ENCODE measurements at regions not wholly inside any gene's neighbourhood (a gene's known extent, or its start where the extent isn't known, plus 50 kb on each side); places are given as distances from the start of the nearest gene placed in this dataset.

DNA sequence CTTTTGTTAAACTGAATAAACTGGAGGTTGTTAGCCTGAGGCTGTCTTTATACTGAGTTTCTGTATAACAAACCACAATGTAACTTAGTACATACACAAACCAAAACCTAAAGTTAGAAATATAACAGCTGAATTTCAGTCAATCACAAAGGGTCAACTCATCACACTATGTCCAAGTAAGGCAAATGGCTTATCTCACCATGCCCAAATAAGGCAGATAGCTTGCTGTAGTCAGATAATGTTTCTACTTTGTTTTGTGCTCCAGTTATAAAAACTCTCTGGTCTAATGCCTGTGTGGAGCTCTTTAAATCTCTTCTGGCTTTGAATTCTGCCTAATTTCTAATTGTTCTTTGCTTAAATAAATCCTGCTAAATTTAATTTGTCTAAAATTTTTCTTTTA, 1323.4 kb upstream of the ATXN8OS start:
- DNase-seq (ENCODE audit: insufficient read length, low spot score) (no peak), FAIRE-seq (no peak)
- TF ChIP-seq PAX5 (IDR thresholded peaks at IDR 0.05; ENCODE audit: insufficient read depth, low read length, severe bottlenecking) (no peak), TAF1 (IDR thresholded peaks at IDR 0.05; ENCODE audit: low read depth, low read length) (no peak), POLR2AphosphoS5 (IDR thresholded peaks at IDR 0.05; ENCODE audit: low read depth, low read length) (no peak), POLR2A (IDR thresholded peaks at IDR 0.05; ENCODE audit: low read depth, low read length) (no peak), SPI1 (IDR thresholded peaks at IDR 0.05; ENCODE audit: low read depth, low read length) (no peak), POU2F2 (IDR thresholded peaks at IDR 0.05; ENCODE audit: low read depth, low read length) (no peak)

DNA sequence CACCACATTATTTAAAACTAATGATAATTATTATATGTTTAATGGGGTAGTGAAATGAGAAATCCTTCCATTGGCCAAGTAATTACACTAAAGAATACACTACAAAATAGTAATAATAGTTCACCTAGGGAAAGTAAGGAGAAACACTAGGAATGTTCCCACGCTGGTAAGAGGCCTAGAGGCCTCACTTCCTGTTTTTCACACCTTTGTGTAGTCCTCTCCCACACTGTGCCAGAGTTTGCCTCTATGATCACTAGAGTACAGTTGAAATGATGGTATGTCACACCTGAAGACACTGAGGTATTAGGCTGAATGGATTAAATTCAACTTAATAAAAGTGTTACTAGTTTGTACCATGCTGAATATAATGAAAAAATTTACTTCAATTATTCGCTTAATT, 1348.0 kb upstream of the ATXN8OS start:
- no peak for DNase-seq (ENCODE audit: insufficient read length, low spot score)
- FAIRE-seq = no peak

DNA sequence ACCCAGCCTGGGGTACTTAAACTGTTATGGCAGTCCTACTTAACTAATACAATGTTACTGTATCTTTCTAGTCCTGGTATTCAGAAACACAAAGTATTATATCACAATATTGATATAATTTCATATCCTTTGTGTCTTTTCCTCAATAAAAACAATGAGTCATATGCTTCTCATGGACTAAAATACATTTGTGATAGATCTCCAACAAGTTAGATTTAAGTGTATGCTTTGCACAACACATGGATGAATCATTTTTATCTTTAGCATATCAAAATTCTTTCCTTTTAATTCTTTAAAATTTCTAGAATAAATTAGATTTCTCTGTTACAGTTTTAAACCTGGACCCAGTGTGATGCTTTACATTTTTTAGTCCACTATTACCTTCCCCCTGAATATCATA, 1357.8 kb upstream of the ATXN8OS start:
- DNase-seq (ENCODE audit: insufficient read length, low spot score) (no peak), FAIRE-seq (no peak)
- TF ChIP-seq POLR2AphosphoS5 (IDR thresholded peaks at IDR 0.05; ENCODE audit: low read depth, low read length) (no peak), PAX5 (IDR thresholded peaks at IDR 0.05; ENCODE audit: insufficient read depth, low read length, severe bottlenecking) (no peak), SPI1 (IDR thresholded peaks at IDR 0.05; ENCODE audit: low read depth, low read length) (no peak), POU2F2 (IDR thresholded peaks at IDR 0.05; ENCODE audit: low read depth, low read length) (no peak), POLR2A (IDR thresholded peaks at IDR 0.05; ENCODE audit: low read depth, low read length) (no peak), TAF1 (IDR thresholded peaks at IDR 0.05; ENCODE audit: low read depth, low read length) (no peak)

More for the DNA sequence above, 1348.0 kb upstream of the ATXN8OS start:
- TF ChIP-seq POU2F2 (IDR thresholded peaks at IDR 0.05; ENCODE audit: low read depth, low read length) (no peak), SPI1 (IDR thresholded peaks at IDR 0.05; ENCODE audit: low read depth, low read length) (peak; percentile 79)

DNA sequence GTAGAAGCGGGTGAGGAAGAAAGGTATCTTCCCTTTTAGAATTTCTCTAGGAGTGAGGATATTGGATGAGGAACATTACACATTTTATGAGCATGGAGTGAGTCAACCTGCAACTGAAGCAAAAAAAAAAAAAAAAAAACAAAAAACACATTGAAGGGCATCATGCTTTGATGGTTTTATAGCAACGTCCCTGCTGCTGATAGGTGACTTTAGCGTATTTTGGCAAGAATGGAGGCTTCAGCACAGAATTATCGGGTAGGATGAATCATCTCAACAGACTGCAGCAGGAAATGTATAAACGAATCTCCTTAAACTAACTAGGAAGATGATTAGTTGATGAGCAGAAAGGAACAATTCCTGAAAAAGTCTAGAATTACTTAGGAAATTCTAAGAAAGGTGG, 1359.6 kb upstream of the ATXN8OS start:
- no peak for FAIRE-seq
- TF ChIP-seq TAF1 (IDR thresholded peaks at IDR 0.05; ENCODE audit: low read depth, low read length) (no peak), POU2F2 (IDR thresholded peaks at IDR 0.05; ENCODE audit: low read depth, low read length) (no peak), SPI1 (IDR thresholded peaks at IDR 0.05; ENCODE audit: low read depth, low read length) (no peak), PAX5 (IDR thresholded peaks at IDR 0.05; ENCODE audit: insufficient read depth, low read length, severe bottlenecking) (no peak), POLR2AphosphoS5 (IDR thresholded peaks at IDR 0.05; ENCODE audit: low read depth, low read length) (no peak), POLR2A (IDR thresholded peaks at IDR 0.05; ENCODE audit: low read depth, low read length) (no peak)
- DNase-seq (ENCODE audit: insufficient read length, low spot score) = no peak

DNA sequence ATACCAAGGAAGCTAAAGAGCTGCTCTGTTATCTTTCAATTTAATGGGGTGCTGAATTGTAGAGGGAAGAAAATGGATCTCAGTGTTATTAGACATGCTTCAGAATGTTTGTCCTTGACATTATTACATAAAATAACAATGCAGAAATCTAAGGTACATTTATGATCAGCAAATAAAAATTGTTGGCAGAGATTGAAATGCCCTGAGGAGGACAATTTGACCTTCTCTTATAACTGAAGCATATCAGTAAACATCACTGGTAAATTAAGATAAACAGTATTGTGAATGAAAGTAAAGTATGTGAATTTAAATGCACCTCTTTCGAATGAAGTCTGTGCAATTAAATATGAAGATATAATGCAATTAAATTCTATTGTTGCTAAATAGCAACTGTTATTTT, 1362.1 kb upstream of the ATXN8OS start:
- FAIRE-seq (no peak), DNase-seq (ENCODE audit: insufficient read length, low spot score) (no peak)
- no peak for TF ChIP-seq PAX5 (IDR thresholded peaks at IDR 0.05; ENCODE audit: insufficient read depth, low read length, severe bottlenecking)
- no peak for TF ChIP-seq POU2F2 (IDR thresholded peaks at IDR 0.05; ENCODE audit: low read depth, low read length)
- TF ChIP-seq POLR2A (IDR thresholded peaks at IDR 0.05; ENCODE audit: low read depth, low read length) = no peak
- TF ChIP-seq TAF1 (IDR thresholded peaks at IDR 0.05; ENCODE audit: low read depth, low read length) = no peak
- TF ChIP-seq POLR2AphosphoS5 (IDR thresholded peaks at IDR 0.05; ENCODE audit: low read depth, low read length) = no peak
- no peak for TF ChIP-seq SPI1 (IDR thresholded peaks at IDR 0.05; ENCODE audit: low read depth, low read length)

DNA sequence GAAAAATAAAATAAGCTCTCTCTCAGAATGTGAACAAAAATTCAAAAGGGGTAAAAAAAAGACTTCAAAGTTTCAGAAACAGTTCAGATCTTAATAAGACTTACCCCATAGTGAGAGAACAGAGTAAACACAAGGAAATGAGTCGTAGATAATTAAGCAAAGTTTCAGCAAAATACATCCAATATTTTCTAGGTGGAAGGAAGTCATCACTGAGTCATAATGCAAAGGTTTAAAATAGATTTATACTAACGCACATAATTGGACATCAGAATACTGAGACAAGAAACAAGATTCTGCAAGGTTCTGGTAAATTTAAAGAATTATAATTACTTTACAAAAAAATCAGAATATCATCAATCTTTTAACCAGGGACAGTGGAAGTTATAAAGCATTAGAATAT, 1370.7 kb upstream of the ATXN8OS start:
- FAIRE-seq (no peak), DNase-seq (ENCODE audit: insufficient read length, low spot score) (no peak)
- TF ChIP-seq POLR2A (IDR thresholded peaks at IDR 0.05; ENCODE audit: low read depth, low read length) (no peak), TAF1 (IDR thresholded peaks at IDR 0.05; ENCODE audit: low read depth, low read length) (no peak), POU2F2 (IDR thresholded peaks at IDR 0.05; ENCODE audit: low read depth, low read length) (no peak), POLR2AphosphoS5 (IDR thresholded peaks at IDR 0.05; ENCODE audit: low read depth, low read length) (no peak), PAX5 (IDR thresholded peaks at IDR 0.05; ENCODE audit: insufficient read depth, low read length, severe bottlenecking) (no peak), SPI1 (IDR thresholded peaks at IDR 0.05; ENCODE audit: low read depth, low read length) (no peak)

DNA sequence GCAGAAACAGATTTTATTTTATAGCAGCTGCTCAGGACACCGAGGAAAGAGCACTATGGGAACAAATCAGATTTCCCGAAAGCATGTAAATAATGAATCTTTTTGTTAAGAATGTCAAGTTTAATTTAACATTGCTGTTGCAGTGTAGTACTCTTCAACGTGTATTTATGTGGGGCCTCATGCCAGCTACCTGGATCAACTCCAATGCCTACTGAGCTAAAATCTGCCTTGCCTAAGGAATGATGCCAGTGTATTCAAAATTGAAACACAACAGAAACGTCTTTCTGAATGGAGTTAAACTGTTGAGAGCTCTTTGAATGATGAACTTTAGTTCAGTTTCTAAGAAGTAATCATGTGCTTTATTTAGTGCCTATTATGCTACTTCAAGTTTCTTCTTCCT, 1379.8 kb upstream of the ATXN8OS start:
- no peak for DNase-seq (ENCODE audit: insufficient read length, low spot score)
- FAIRE-seq = no peak
- TF ChIP-seq PAX5 (IDR thresholded peaks at IDR 0.05; ENCODE audit: insufficient read depth, low read length, severe bottlenecking) = no peak
- TF ChIP-seq POLR2A (IDR thresholded peaks at IDR 0.05; ENCODE audit: low read depth, low read length) = no peak
- TF ChIP-seq POLR2AphosphoS5 (IDR thresholded peaks at IDR 0.05; ENCODE audit: low read depth, low read length) = no peak

DNA sequence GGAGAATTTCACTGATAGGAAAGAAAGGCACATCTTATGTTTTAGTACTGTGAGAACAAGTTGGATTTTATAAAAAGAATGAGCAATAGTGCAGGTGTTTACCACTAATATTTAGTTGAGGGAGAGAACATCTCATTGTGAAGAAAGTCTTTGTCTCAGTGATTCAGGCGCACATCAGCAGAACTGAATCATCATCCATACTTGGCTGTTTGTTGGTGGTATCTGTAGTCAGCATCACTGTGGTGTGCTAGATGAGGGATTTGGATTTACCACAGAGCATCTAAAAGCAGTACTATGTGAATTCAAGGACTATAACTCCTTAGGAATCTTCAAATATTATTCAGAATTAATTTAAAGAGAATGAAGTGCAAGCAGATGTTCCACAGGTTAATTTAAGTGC, 1380.5 kb upstream of the ATXN8OS start:
- no peak for FAIRE-seq
- TF ChIP-seq TAF1 (IDR thresholded peaks at IDR 0.05; ENCODE audit: low read depth, low read length) = no peak
- TF ChIP-seq POU2F2 (IDR thresholded peaks at IDR 0.05; ENCODE audit: low read depth, low read length) = no peak
- no peak for TF ChIP-seq POLR2AphosphoS5 (IDR thresholded peaks at IDR 0.05; ENCODE audit: low read depth, low read length)
- TF ChIP-seq SPI1 (IDR thresholded peaks at IDR 0.05; ENCODE audit: low read depth, low read length) = no peak
- TF ChIP-seq PAX5 (IDR thresholded peaks at IDR 0.05; ENCODE audit: insufficient read depth, low read length, severe bottlenecking) = no peak
- no peak for TF ChIP-seq POLR2A (IDR thresholded peaks at IDR 0.05; ENCODE audit: low read depth, low read length)
- DNase-seq (ENCODE audit: insufficient read length, low spot score) = no peak

DNA sequence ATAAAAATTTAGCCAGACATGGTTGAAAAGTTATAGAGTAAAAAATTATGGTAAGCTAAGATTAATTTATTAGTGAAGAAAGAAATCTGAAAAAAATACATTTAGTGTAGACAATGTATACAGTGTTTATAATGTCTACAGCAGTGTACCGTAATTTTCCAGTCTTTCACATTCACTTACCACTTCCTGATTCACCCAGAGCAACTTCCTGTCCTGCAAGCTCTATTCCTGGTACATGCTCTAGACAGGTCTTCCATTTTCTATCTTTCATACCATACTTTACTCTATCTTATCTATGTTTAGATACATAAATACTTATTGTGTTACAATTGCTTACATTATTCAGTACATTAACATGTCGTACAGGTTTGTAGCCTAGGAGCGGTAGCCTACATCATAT, 1387.8 kb upstream of the ATXN8OS start:
- DNase-seq (ENCODE audit: insufficient read length, low spot score) = no peak
- FAIRE-seq = no peak
- TF ChIP-seq TAF1 (IDR thresholded peaks at IDR 0.05; ENCODE audit: low read depth, low read length) (no peak), POLR2A (IDR thresholded peaks at IDR 0.05; ENCODE audit: low read depth, low read length) (no peak), POU2F2 (IDR thresholded peaks at IDR 0.05; ENCODE audit: low read depth, low read length) (no peak), PAX5 (IDR thresholded peaks at IDR 0.05; ENCODE audit: insufficient read depth, low read length, severe bottlenecking) (no peak), POLR2AphosphoS5 (IDR thresholded peaks at IDR 0.05; ENCODE audit: low read depth, low read length) (no peak), SPI1 (IDR thresholded peaks at IDR 0.05; ENCODE audit: low read depth, low read length) (no peak)

DNA sequence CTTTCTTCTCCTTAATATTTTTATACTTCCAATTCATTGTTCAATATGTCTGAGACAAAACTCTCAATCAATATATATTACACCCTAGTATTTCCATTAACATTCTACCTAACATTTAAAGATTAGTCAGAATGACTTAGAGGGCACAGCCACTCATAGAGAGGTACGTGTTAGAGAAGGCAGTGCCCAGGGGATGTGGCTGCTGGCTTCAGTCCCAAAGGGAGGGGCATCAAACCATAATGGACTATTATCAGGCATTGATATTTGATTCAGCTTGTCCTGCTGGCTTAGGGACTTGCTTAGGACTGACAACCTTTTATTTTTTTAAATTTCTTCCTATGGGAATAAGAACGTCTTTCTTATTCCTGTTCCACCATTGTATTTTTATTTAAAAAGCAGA, 1392.0 kb upstream of the ATXN8OS start:
- TF ChIP-seq SPI1 (IDR thresholded peaks at IDR 0.05; ENCODE audit: low read depth, low read length) = no peak
- TF ChIP-seq POLR2A (IDR thresholded peaks at IDR 0.05; ENCODE audit: low read depth, low read length) = no peak
- no peak for TF ChIP-seq TAF1 (IDR thresholded peaks at IDR 0.05; ENCODE audit: low read depth, low read length)
- TF ChIP-seq POU2F2 (IDR thresholded peaks at IDR 0.05; ENCODE audit: low read depth, low read length) = no peak
- TF ChIP-seq POLR2AphosphoS5 (IDR thresholded peaks at IDR 0.05; ENCODE audit: low read depth, low read length) = no peak
- TF ChIP-seq PAX5 (IDR thresholded peaks at IDR 0.05; ENCODE audit: insufficient read depth, low read length, severe bottlenecking) = no peak
- FAIRE-seq (no peak), DNase-seq (ENCODE audit: insufficient read length, low spot score) (no peak)
